ENCODE measurements at regions not wholly inside any gene's neighbourhood (a gene's known extent, or its start where the extent isn't known, plus 50 kb on each side); places are given as distances from the start of the nearest gene placed in this dataset.

GRCh38 chr13:69391756-69392155 lies 715.9 kb upstream of the ATXN8OS start:
- H3K79me2 ChIP-seq (ENCODE audit: control insufficient read depth, insufficient read depth, low read length) = no peaks in the 10 kb centered on the region
- no peaks in the 10 kb centered on the region for H3K9me1 ChIP-seq (ENCODE audit: control insufficient read depth, extremely low read depth, insufficient read depth, low read length)
- H3K27me3 ChIP-seq (ENCODE audit: control insufficient read depth, extremely low read depth, insufficient read depth, low read length) = no peaks in the 10 kb centered on the region
- FAIRE-seq (no peak), DNase-seq (ENCODE audit: low read depth, low spot score) (no peak)
- H3K36me3 ChIP-seq (ENCODE audit: control insufficient read depth in 2 of 2, extremely low read depth in 1 of 2, insufficient read depth in 2 of 2, low read length in 2 of 2) = no peaks in the 10 kb centered on the region
- dilution Hi-C loops (cut with MboI; ENCODE audit: extremely low pct_ligation_motif_present, low sequenced_read_pairs) = no loop called here
- no peak overlapping the region for H3K4me3 ChIP-seq (ENCODE audit: control insufficient read depth in 2 of 3, extremely low read depth in 1 of 3, insufficient read depth in 2 of 3, low read depth in 1 of 3, low read length in 3 of 3)
- no peaks in the 10 kb centered on the region for H4K20me1 ChIP-seq (ENCODE audit: control insufficient read depth, extremely low read depth, insufficient read depth, low read length)
- no peak overlapping the region for H2AFZ ChIP-seq (ENCODE audit: control insufficient read depth, low read length)
- no peaks in the 10 kb centered on the region for H3K9me3 ChIP-seq (ENCODE audit: control insufficient read depth, low read depth, low read length)
- H3K9ac ChIP-seq (ENCODE audit: control insufficient read depth, extremely low read depth, insufficient read depth, low read length) = no peak overlapping the region
- TF ChIP-seq CTCF (optimal IDR thresholded peaks at IDR 0.05 in 1 of 3, IDR thresholded peaks at IDR 0.05 in 1 of 3, conservative IDR thresholded peaks at IDR 0.05 in 1 of 3; ENCODE audit: extremely low read depth in 1 of 3, insufficient read depth in 2 of 3, low read length in 3 of 3) = no peak
- no peak for TF ChIP-seq EZH2 (IDR thresholded peaks at IDR 0.05; ENCODE audit: low read length)
- H3K4me2 ChIP-seq (ENCODE audit: control insufficient read depth, extremely low read depth, insufficient read depth, low read depth, low read length) = no peak overlapping the region
- H3K27ac ChIP-seq (ENCODE audit: control insufficient read depth, insufficient read depth, low read length) = no peak overlapping the region
- H3K4me1 ChIP-seq (ENCODE audit: control insufficient read depth, extremely low read depth, insufficient read depth, low read length) = no peaks in the 10 kb centered on the region

- Histone ChIP-seq H3K9me3 (ENCODE audit: control insufficient read depth, low read depth, low read length) (peaks cover 3% of the 10 kb centered on the region), H3K4me3 (ENCODE audit: control insufficient read depth in 2 of 3, extremely low read depth in 1 of 3, insufficient read depth in 2 of 3, low read depth in 1 of 3, low read length in 3 of 3) (no peak overlapping the region), H3K9me1 (ENCODE audit: control insufficient read depth, extremely low read depth, insufficient read depth, low read length) (no peaks in the 10 kb centered on the region), H2AFZ (ENCODE audit: control insufficient read depth, low read length) (no peak overlapping the region), H4K20me1 (ENCODE audit: control insufficient read depth, extremely low read depth, insufficient read depth, low read length) (no peaks in the 10 kb centered on the region), H3K36me3 (ENCODE audit: control insufficient read depth in 2 of 2, extremely low read depth in 1 of 2, insufficient read depth in 2 of 2, low read length in 2 of 2) (no peaks in the 10 kb centered on the region), H3K9ac (ENCODE audit: control insufficient read depth, extremely low read depth, insufficient read depth, low read length) (no peak overlapping the region), H3K79me2 (ENCODE audit: control insufficient read depth, insufficient read depth, low read length) (no peaks in the 10 kb centered on the region), H3K27me3 (ENCODE audit: control insufficient read depth, extremely low read depth, insufficient read depth, low read length) (no peaks in the 10 kb centered on the region), H3K4me2 (ENCODE audit: control insufficient read depth, extremely low read depth, insufficient read depth, low read depth, low read length) (no peak overlapping the region), H3K27ac (ENCODE audit: control insufficient read depth, insufficient read depth, low read length) (no peak overlapping the region), H3K4me1 (ENCODE audit: control insufficient read depth, extremely low read depth, insufficient read depth, low read length) (no peaks in the 10 kb centered on the region)
- FAIRE-seq (no peak), DNase-seq (ENCODE audit: low read depth, low spot score) (no peak)
- dilution Hi-C loops (cut with MboI; ENCODE audit: extremely low pct_ligation_motif_present, low sequenced_read_pairs) = no loop called here
- no peak for TF ChIP-seq EZH2 (IDR thresholded peaks at IDR 0.05; ENCODE audit: low read length)
- TF ChIP-seq CTCF (optimal IDR thresholded peaks at IDR 0.05 in 1 of 3, IDR thresholded peaks at IDR 0.05 in 1 of 3, conservative IDR thresholded peaks at IDR 0.05 in 1 of 3; ENCODE audit: extremely low read depth in 1 of 3, insufficient read depth in 2 of 3, low read length in 3 of 3) = no peak
Measured at GRCh38 chr13:69389899-69390298, 717.7 kb upstream of the ATXN8OS start.

All from keratinocyte (primary cell).